HUDEP-2 (cell line): ENCODE measurements at regions not wholly inside any gene's neighbourhood (a gene's known extent, or its start where the extent isn't known, plus 50 kb on each side); places are given as distances from the start of the nearest gene placed in this dataset.
A peak's percentile ranks its signal among the peaks of the same experiment; 100 is the strongest.

Source experiments
- DNase-seq, 76 experiments: peaks; one replicate each; lab custom pipeline; 2025; ENCODE audit not compliant: unreplicated experiment in 76 of 76; lab: John Stamatoyannopoulos, UW

DNA sequence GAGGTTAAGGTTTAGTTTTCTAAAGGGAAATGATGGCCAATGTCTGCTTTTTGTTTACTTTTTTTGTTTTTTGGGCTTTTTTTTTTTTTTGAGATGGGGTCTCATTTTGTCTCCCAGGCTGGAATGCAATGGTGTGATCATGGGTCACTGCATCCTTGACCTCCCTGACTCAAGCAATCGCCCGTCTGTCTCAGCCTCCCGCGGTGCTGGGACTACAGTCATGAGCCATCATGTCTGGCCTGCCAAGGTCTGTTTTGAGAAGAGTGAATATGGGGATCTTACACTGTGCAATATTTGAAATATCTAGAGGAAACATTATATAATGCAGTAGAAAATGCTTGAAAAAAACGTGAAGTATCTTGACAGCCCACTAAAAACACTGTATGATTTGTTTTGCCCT lies 162.5 kb downstream of the GASK1B start:
- DNase-seq = no peak

DNA sequence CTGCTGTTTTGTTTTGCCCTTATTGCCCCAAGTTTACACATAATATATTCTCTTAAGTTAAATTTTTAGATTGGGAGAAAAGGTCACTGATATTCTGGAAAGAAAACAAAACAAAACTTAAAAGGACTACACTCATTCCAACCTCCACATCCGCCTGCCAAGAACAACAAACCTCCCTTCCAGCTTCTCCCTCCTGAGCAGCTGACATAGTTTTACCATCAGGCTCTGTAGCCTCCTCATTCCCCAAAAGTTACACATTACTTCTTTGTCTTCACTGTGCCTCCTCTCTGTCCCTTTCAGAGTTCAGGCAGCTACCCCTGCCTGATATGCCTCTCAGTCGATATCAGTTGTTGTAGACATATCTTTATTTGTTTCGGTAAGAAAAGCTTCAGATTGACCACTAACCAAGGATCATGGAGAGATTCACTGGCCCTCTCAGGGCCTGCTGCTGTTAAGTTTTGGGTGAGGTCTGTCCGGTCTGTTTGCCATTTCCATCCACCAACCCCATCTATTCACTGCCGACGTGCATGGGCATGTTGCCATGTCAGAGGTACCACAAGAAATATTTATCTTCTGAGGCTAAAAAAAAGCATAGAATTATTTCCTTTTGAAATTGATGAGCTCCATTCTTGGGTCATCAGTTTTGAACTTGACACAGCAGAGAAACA lies 164.1 kb downstream of the GASK1B start:
- DNase-seq = no peak

DNA sequence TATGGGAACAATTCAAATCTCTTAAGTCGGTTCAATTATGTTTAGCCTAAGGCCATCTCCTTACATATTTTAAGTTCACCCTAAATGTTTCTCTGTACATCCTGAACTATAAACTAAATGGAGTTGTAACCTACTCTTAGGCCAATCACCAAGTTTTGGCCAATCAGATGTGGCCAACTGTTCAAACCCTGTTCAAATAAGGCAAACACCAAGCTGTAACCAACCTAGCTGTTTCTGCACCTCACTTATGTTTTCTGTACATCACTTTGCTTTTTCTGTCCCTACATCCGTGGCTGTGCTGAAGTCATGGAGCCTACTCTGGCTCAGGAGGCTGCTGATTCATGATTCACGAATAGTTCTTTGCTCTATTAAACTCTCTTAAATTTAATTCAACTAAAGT lies 165.3 kb downstream of the GASK1B start:
- no peak for DNase-seq

DNA sequence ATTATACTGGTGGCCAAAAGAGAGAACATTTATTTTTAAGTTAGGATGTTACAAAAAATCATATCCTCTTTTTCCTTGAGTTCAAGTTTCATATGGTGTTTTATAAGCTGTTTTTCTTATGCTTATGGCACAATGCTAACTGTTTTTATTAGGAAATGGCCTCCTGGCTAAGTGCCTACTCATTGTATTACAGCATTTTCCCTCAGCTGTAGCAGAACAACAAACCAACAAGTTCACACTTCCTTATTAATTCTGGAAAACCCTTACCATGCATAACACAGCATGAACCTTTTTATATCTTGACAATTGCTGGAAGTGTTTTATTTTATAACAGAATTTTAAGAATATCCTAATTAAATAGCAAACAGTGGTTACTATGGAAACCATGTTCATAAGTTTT lies 165.8 kb downstream of the GASK1B start:
- no peak for DNase-seq

DNA sequence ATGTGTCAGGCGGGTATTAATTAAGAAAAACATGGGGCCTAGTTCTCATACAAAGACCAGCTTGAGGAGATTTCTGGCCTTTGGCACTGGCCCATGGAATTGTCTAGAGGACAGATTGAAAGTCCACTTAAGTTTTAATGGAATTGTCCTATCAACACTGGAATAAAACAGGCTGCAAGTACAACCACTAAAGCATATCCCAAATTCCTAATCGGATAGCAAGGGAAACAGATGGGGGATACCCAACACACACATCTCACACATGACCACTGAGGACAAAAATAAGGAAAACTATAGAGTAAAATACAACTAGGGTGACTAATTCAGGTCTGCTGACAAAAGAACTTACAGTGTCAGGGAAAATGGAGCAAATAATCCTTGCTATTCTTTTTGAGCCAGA lies 167.8 kb downstream of the GASK1B start:
- no peak for DNase-seq

DNA sequence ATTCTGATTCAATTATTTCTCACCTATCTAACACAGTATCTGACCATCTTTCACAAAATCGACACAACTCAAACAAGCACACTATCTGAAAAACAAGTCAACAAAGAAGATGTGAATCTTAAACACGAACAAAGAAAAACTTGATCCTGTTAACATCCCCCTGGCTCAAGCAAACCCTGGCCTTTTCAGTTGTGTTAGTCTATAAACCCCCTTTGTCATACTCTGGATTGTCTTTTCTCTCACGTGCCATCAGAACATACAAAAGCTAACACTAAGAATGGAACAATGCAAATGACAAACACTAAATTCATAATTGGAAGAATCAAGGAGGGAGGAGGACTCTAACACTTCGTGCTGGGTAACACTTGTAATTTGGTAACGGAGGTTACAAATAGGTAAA lies 168.7 kb downstream of the GASK1B start:
- DNase-seq = no peak

DNA sequence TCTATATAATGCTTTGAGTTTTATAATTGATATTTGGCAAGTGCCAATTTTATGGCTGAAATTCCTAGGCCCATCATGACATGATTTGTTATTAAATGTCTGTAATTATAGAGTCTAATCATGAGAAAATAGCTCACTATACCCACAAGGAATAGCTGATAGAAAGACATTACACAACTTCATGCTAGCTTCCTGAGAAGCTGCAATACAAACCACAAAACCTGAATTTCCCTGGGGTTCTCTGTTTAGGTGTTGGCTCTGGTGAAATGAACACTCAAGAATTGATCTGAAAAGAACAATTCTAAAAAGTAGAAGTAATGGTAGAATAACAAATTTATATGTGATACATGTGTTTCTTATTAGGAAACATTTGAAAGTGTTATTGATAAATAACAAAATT lies 169.6 kb downstream of the GASK1B start:
- no peak for DNase-seq

DNA sequence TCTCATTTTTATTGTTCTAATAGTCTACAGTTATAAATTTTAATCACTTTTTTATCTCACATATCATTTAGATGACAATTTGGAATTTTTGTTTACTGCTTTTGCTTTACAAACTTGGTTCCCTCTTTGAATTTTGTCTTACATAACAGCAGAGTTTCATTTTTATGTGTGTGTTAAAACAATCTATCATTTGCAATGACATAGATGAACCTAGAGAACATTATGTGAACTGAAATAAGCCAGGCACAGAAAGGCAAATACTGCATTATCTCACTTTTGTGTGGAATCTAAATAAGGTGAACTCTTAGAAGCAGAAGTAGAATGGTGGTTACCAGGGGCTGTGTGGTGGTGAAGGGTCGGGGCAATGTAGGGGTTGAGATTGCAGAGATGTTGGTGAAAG lies 170.7 kb downstream of the GASK1B start:
- no peak for DNase-seq

DNA sequence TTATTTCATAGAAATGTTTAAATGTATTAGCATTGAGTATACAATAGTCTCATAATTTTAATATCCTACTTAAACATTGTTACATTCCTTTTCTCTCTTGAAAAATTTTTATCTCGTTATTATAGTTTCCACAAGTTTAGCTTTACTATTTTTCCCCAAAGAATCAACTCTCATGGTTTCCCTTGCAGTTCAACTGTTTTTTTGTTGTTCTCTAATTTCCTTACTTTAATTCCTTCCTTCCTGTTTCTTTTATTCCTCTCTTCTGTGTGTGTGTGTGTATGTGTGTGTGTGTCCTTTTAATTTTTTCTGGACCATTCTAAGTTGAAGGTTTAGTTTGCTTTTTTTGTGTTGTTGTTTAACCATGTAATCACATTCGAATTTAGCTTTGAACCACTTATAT lies 171.1 kb downstream of the GASK1B start:
- DNase-seq = no peak

DNA sequence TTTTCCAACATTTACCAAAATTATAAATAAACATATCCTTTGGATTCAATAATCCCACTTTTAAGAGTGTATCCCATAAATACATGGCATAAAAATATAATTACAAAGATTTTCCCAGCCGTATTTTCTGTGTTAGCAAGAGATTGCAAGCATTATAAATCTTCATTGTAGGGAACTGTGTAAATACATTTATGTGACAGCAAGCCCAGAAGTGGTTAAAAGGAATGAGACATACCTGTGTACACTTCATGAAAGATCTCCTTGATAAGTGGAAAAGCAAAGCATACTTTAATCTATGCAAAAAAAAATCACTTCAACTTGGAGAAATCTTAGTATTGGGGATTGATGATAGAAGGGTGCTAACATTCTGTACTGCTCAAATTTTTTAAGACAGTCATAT lies 173.1 kb downstream of the GASK1B start:
- no peak for DNase-seq

DNA sequence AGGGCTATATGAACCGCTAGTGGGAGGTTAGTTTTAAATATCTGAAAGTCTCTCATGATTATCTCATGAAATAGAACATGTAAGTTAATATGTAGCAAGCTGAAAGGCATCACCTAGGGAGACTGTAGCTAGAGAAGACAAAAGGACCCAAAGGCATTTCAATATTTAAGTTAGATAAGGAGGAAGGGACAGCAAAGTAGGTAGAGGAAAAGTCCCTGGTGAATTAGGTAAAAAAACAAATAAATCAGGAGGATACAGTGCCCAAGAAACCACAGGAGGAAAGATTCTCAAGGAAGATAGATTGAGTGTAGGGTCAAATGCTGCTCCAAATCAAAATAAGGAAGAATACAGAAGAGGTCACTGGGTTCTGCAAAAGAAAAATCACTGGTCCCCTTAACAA lies 175.5 kb downstream of the GASK1B start:
- no peak for DNase-seq

DNA sequence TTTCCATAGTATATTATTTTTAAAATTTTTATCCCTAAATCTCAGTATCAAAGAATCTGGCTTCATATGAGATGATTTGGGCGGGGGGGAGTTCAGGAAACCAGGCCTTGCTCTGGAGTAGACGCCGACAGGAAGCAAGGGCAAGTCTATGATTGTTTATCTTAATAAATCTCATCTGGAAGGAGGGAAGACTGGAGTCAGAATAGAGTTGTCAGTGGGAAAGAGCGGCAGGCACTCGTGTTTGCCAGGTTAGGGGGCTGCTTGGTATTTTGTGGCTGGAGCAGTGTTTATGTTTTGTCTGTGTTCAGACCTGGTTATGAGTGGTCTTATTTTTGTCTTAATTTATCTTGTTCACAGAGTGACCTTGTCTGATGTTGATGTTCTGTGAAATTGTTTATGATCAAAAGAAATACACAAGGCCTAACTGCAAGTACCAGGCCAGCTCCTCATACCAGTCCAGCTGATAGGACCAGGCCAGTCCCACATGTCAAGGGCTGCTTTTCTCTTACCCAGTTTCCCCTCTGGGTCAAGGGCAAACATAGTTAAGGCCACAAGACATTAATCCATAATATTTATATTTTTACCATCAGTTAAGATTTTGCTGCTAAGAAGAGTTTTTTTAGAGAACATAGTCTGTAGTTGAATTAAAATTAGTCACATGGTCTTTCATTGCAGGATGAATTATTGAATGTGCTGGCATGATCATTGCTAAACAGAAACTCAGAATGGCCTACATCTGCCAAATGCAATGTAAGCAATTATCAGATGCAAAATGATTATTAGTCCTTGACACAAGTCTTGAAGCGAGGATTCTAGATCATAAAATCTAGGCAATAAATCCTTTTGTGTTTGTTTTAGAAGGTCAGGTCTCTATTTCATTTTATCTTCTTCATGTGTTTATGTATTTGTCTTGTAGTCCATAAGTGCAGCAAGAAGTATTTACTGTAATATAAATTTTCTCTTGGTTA lies 176.5 kb downstream of the GASK1B start:
- DNase-seq = no peak

DNA sequence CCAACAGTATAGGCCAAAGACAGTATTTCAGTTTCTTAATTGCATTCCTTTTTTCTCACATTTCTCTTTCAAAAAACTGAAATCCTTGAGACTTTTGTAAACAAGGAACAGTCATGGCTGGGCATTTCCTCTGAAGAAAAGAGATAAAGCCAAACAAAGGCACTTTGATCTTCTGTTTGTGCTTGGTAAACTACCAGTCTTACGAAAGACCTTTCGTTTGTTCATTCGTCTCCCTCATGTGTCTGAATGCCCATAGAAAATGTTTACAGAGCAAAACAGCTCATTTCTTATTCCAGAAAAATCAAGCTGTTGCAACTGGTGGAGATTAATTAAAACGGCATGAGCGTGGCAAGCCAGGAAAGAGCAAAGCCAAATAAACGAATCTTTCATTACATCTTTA lies 178.0 kb downstream of the GASK1B start:
- no peak for DNase-seq

DNA sequence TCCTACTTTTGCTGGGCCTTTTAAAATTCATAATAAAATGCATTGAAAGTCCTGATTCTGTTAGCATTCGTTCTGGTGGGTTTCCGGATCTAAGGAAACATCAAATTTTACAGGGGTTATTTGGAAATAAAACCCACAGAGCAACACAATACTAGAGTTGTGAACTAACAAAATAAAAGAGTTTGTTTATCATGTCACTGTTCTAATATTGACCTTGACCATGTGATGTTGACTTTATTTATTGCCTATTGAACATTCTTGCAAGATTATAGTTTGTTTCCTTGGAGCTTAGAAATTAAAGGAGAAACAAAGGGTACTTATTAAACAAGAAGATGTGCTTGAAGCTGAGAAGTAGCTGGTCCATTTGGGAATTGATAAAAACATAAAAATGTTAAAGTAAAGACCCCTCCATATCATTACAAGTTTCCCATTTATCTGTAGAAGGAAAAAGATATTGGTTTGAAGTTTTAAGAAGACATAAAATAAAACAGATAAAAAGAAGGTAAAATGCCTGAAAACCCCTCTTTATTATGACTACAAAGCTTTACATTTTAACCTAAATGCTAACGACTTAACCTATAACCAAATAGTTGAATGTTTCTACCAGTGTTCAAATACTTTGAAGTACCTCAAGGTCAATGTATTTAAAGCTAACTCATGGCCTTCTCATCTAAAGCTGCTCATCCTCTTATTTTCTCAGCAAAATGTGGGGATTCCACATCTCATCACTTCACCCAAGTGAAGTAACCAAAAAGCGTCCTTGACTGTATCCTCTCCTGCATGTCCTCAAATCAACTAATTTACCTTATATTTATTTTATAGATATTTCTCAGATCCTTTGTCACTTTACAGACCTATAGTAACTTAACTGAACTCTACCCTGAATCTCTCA lies 179.6 kb downstream of the GASK1B start:
- no peak for DNase-seq

DNA sequence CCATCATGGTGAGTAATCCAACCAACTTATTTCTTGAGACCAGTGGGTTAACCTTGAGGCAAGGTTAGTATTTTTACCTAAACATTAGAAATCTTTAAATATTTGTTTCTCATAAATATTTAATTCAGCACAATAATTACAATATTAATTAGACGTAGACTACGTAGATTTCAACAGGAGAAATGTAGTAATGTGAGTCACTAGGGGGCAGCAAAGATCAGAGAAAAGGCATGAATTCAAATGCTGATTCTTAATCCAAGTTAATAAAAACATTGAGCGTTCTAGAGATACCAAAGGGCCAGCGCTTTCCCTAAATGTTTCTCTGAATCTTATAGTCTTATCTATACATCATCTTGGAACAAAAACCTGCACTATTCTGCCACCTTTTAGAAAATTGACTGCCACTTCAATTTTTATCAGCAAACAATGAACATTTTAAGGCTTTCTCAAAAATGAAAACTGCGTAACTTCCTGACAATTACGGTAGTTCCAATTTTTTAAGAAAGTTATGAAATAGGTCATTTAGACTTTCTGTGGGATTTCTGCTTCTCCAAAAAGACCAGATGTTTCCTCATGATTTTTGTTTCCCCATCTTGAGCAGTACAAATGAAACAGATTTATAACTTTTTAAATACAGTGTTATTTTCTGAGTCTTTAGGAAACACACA lies 180.7 kb downstream of the GASK1B start:
- peak in 33 of 76 experiments; percentile 0 to 72 (median 27) for DNase-seq

DNA sequence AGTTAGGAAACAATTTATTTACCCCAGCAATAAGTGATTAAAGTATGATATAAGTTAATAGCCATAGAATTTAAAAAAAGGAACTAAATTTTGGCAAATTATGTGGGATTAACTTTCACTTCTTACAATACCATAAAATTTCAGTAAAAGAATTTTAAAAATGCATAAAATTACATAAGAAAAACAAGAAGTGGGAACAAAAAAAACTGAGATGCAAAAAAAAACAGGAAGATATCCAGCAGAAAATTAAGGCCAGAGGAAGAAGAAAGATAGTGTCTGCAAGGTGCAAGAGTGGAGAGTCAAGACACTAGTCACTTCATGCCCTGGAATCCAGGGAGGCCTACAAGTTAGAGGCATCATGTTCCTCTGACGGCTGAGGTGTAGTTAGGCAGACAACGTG lies 184.2 kb downstream of the GASK1B start:
- no peak for DNase-seq

DNA sequence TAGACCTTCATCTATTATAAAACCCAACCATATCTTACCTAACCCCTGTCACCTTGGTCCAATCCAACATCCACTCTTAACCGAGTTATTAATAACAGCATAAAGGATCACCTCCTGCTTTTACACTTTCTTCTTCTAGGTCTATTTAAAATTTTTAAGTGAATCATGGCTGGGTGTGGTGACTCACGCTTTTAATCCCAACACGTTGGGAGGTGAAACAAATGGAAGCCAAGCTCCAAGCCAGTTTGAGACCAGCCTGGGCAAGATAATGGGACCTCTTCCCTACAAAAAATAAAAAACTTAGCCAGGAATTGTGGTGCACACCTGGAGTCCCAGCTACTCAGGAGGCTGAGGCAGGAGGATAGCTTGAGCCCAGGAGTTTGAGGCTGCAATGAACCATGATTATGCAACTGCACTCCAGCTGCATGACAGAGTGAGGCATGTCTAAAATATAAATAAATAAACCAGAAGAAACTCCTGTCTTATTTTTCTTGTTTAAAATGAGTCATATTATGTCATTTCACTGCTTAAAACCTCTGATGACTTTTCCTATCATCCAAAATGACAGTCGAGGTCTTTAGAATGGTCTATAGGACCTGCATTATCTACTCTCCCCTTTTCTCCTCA lies 188.4 kb downstream of the GASK1B start:
- DNase-seq = no peak

DNA sequence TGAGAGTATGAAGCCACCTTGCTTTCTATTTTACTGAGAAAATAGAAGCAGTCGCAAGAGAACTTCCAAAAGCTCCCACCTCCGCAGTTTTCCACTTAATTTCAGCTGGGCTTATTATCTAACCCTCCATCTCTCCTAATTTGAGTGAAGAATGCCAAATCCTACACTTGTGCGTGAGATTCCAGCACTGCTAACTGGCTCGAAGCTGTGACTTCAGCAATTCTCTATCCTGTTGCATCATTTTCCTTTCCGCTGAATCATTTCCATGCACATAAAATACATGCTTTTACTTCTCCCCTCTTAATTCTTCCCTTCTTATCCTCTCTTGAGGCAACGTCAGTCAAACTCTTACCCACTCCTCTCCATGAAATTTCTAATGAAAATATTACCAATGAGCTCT lies 189.5 kb downstream of the GASK1B start:
- DNase-seq = no peak

DNA sequence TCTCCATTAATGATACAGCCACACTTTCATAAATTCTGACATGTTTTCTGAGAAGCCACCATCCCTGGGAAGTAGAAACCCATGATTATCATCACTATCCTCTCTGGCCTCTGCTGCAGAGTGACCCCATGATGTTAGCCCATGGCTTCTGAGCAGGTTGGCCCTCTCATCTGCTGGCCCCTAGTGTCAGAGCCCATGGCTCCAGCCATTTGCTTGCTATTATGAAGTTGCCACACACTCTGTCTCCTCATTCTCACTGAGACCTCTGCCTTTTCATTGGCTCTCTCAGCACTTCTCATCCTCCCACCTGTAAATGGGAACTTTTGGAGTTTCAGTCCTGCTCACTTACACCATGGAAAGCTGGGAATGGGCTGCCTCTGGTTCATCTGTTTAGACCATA lies 192.7 kb downstream of the GASK1B start:
- no peak for DNase-seq

DNA sequence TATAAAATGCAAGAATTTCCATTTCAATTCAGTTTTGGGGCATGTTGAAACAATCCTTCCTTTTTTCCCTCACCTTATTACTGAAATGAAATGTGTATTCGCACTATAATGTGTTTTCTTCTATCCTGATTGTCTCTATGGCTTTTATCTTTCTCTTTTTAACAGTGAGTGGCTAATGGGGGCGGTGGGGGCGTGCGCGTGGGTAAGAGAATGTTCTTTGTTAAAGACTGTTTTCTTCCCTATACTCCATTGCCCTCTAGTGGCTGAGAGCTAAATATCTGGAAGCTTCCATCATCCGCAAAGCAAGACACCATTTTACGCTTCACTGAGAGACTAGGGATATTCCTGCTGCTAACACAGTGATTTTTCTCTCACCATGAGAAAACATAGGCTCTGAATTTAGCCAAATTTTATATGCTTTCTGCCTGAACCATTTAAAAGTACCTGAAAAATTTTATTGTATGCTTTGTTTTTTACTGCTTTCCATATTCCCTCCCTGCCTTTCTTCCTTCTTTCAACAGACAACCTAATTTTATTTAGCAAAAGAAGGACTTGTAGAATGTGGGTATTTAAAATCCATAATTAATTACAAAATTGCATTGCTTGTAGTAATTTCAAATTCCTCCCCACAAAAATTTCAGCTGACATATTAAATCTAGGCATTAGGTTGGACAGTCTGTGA lies 194.0 kb downstream of the GASK1B start:
- peak in 30 of 76 experiments; percentile 0 to 50 (median 16) for DNase-seq
